Keratinocyte (primary cell): ENCODE measurements at regions not wholly inside any gene's neighbourhood (a gene's known extent, or its start where the extent isn't known, plus 50 kb on each side); places are given as distances from the start of the nearest gene placed in this dataset.
"Not testable (repeated sequence)": the region's sequence is repeated elsewhere in the genome, so short reads cannot be mapped to it uniquely, and the experiment has no call there.

Experiments used
- EZH2 ChIP-seq: IDR thresholded peaks from one replicate; pipeline ENCODE4 v1.6.1; 2012; ENCODE audit warnings: inconsistent platforms, mild to moderate bottlenecking, low read length, moderate library complexity
- TF ChIP-seq, protein P1 (sequence below), 3 experiments: IDR thresholded peaks in 1 of 3; conservative IDR thresholded peaks in 1 of 3; optimal IDR thresholded peaks in 1 of 3; 2 replicates in 2 of 3; 3 replicates in 1 of 3; pipeline versions ENCODE3 to v1.5.1; 2011; ENCODE audit warnings: low read length in 3 of 3, mild to moderate bottlenecking in 3 of 3, moderate library complexity in 2 of 3, control low read depth in 1 of 3, inconsistent platforms in 1 of 3; ENCODE audit not compliant: insufficient read depth in 2 of 3; ENCODE audit errors: extremely low read depth in 1 of 3

DNA sequence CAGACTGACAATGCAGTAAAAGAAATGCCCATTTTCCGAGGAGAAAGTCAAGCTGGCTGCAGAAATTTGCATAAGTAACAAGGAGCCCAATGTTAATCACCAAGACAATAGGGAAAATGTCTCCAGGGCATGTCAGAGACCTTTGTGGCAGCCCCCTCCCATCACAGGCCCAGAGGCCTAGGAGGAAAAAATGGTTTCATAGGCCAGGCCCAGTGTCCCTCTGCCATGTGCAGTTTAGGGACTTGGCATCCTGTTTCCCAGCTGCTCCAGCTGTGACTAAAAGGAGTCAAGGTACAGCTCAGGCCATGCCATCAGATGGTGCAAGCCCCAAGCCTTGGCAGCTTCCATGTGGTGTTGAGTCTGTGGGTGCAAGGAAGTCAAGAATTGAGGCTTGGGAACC lies 68.6 kb upstream of the F9 start:
- TF ChIP-seq, protein P1, sequence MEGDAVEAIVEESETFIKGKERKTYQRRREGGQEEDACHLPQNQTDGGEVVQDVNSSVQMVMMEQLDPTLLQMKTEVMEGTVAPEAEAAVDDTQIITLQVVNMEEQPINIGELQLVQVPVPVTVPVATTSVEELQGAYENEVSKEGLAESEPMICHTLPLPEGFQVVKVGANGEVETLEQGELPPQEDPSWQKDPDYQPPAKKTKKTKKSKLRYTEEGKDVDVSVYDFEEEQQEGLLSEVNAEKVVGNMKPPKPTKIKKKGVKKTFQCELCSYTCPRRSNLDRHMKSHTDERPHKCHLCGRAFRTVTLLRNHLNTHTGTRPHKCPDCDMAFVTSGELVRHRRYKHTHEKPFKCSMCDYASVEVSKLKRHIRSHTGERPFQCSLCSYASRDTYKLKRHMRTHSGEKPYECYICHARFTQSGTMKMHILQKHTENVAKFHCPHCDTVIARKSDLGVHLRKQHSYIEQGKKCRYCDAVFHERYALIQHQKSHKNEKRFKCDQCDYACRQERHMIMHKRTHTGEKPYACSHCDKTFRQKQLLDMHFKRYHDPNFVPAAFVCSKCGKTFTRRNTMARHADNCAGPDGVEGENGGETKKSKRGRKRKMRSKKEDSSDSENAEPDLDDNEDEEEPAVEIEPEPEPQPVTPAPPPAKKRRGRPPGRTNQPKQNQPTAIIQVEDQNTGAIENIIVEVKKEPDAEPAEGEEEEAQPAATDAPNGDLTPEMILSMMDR (optimal IDR thresholded peaks at IDR 0.05 in 1 of 3, IDR thresholded peaks at IDR 0.05 in 1 of 3, conservative IDR thresholded peaks at IDR 0.05 in 1 of 3; ENCODE audit: extremely low read depth in 1 of 3, insufficient read depth in 2 of 3, low read length in 3 of 3): not testable (repeated sequence)
- TF ChIP-seq EZH2: not testable (repeated sequence)
